Liver (tissue), 3 donors: ENCODE measurements at regions not wholly inside any gene's neighbourhood (a gene's known extent, or its start where the extent isn't known, plus 50 kb on each side); places are given as distances from the start of the nearest gene placed in this dataset.

Experiments
- ATF3 ChIP-seq: IDR thresholded peaks from 2 replicates; pipeline ENCODE4 v1.6.1; 2016; ENCODE audit warnings: antibody characterized with exemption
- EGR1 ChIP-seq, 2 donors: IDR thresholded peaks; 2 replicates each; pipeline ENCODE4 v1.6.1; 2016 to 2018; ENCODE audit warnings: antibody characterized with exemption in 2 of 2, low read depth in 2 of 2
- FOXA1 ChIP-seq: IDR thresholded peaks from 2 replicates; pipeline ENCODE4 v1.6.1; 2016; ENCODE audit warnings: antibody characterized with exemption
- HNF4G ChIP-seq: IDR thresholded peaks from 2 replicates; pipeline ENCODE4 v1.6.1; 2016; ENCODE audit warnings: antibody characterized with exemption
- RAD21 ChIP-seq, 2 donors: IDR thresholded peaks; 2 replicates each; pipeline ENCODE4 v1.6.1; 2016; ENCODE audit warnings: antibody characterized with exemption in 2 of 2, mild to moderate bottlenecking in 2 of 2
- SP1 ChIP-seq: IDR thresholded peaks from 2 replicates; pipeline ENCODE4 v1.6.1; 2018; ENCODE audit warnings: antibody characterized with exemption, mild to moderate bottlenecking
- TAF1 ChIP-seq: conservative IDR thresholded peaks from 2 replicates; pipeline ENCODE4 v1.6.1; 2016; ENCODE audit warnings: antibody characterized with exemption, mild to moderate bottlenecking
- ZBTB33 ChIP-seq: IDR thresholded peaks from 2 replicates; pipeline ENCODE4 v1.6.1; 2016; ENCODE audit warnings: antibody characterized with exemption
- TF ChIP-seq, protein P1 (sequence below): fragments of 150-350 bp; IDR thresholded peaks from 2 replicates; pipeline ENCODE4 v1.5.1; 2017; ENCODE audit warnings: improper control_type of control experiment, low read depth, low read length; ENCODE audit not compliant: missing input control
- donor health status: healthy.
- donor health status: healthy.

- no peak for TF ChIP-seq SP1
- no peak for TF ChIP-seq TAF1
- TF ChIP-seq, protein P1, sequence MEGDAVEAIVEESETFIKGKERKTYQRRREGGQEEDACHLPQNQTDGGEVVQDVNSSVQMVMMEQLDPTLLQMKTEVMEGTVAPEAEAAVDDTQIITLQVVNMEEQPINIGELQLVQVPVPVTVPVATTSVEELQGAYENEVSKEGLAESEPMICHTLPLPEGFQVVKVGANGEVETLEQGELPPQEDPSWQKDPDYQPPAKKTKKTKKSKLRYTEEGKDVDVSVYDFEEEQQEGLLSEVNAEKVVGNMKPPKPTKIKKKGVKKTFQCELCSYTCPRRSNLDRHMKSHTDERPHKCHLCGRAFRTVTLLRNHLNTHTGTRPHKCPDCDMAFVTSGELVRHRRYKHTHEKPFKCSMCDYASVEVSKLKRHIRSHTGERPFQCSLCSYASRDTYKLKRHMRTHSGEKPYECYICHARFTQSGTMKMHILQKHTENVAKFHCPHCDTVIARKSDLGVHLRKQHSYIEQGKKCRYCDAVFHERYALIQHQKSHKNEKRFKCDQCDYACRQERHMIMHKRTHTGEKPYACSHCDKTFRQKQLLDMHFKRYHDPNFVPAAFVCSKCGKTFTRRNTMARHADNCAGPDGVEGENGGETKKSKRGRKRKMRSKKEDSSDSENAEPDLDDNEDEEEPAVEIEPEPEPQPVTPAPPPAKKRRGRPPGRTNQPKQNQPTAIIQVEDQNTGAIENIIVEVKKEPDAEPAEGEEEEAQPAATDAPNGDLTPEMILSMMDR: no peak
- no peak for TF ChIP-seq EGR1 (IDR thresholded peaks at IDR 0.05; ENCODE audit: low read depth in 2 of 2)
- no peak for TF ChIP-seq ATF3
- TF ChIP-seq FOXA1: no peak
- TF ChIP-seq HNF4G: no peak
- TF ChIP-seq RAD21 (IDR thresholded peaks at IDR 0.05): no peak
- TF ChIP-seq ZBTB33: no peak
These were observed 179.9 kb upstream of the MBL2 start for GRCh38 chr10:52952391-52953055.
